GM21367 (cell line): ENCODE measurements at regions not wholly inside any gene's neighbourhood (a gene's known extent, or its start where the extent isn't known, plus 50 kb on each side); places are given as distances from the start of the nearest gene placed in this dataset.

ENCODE experiments used
- ATAC-seq: cut with Tn5 transposase; IDR thresholded peaks from one replicate; pipeline ENCODE4 v1.9.1; 2021; ENCODE audit not compliant: unreplicated experiment

DNA sequence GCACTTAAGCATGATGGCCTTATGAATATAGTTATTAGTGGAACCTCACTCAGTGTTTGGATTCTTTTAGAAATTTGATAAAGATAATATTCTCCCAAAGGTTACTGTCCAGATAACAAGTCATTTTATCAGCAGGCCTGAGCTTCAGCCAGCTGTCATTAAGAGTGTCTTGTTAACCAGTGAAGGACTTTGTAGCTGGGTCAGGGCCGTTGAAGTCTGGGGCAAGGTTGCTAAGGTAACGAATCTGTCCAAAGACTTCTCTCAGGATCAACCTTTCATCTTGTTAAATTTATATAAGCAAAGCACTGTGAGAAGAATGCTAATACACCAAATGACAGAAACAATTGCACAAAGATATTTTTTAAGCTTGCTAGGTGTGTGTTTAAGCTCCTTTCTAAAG lies 271.3 kb upstream of the TMPO start:
- no peak for ATAC-seq

DNA sequence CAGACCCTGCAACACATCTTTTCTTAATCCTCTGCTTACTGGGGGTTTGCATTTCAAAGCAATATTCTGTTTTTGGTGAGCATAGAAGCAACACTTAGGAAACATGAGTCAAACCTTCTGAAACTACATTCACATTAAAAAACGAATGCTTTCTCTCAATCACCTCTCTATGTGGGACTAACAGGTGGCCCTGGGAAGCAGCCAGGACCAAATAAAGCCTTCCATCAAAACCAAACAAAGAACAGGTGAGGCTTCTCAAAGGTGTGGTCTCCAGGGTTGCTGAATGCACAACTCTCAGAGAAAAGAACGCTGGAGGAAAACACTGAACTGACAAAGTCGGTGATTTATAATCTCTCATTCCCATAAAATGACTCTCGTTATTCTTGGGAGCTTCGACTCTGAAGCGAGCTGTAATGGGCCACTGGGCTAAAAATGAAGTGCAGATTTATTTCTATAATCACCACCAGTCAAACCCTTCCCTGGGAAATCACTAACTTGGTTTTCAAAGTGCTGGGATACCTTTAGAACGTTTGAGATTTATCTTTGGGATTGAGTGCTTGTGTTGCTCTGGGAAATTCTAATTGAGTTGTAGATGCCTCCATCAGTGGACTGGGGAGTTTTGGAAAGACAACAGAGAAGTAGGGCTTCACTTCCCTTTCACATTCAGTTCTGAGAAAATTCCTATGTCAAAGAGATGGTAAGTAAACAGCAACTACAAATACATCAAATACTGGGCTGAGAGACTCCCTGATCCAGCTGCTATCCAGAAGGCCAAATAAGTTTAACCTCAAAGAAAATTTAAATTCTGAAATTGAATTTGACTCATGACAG lies 262.0 kb upstream of the TMPO start:
- ATAC-seq: no peak

DNA sequence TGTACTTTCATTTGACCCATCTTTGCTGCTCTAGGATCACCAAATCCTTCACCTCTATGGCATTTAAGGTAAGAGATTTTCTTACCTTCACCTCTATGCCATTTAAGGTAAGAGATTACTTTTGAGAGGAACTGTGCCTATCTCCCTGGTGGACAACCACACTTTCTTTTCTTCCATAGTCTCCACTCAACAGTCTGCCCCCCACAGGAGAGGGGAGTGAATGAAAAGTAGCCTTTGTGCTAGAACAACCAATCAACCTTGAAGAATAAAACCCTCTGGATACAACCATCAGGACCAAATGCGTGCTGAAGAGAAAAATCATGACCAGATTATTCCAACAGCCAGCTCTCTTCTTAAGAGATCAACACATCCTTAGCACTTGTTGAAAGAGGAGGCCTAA lies 258.6 kb upstream of the TMPO start:
- no peak for ATAC-seq

DNA sequence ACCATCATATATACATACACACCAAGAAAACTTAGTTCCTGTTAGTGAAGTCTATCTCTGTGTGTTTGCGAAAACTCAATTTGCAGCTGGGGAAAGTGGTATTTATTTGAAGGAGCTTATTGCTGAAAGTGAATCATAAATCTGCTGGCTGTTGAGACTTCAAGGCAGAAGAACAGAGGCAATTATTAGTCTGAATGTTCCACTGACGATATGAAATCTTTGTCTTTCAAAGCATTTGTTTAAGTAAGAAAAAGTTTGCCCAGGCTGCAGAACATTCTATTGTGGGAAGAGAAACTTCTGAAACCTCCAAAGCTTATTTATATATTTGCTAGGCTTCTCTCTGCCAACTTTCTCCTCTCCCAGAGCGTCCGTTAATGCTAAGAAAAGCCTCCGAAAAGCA lies 255.7 kb upstream of the TMPO start:
- ATAC-seq: no peak

DNA sequence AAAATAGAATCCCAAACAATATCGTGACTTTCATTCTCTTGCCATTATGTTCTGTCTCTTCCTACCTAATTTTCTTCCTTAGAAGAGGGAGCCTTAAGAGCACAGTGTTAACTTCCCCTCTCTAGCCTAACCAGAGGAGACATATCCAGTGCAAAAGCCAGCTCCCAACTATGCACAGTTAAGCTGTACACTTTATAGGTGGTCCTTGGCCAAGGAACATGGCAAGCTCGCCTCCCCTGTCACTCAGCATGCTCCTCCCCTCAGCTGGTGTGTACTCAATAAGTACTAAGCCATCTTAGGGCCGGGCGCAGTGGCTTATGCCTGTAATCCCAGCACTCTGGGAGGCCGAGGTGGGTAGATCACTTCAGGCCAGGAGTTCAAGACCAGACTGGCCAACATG lies 255.1 kb upstream of the TMPO start:
- no peak for ATAC-seq

DNA sequence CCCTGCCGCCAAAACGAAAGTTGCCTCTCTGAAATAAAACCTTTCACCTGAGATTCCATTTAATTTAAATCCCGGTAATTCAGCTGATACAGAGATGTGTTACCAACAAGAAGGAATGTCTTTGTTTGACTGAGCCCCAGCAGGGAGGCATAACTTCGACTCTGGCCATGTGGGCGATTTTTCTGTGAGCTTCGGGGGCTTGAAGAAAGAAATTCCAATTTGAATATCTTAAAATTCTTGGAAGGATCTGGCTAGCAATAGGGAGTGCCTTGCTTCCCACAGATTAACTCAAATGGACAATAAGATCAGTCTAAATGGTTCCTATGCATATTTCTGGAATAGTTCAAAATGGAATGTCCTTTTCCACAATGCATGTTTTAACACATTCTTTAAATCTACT lies 252.5 kb upstream of the TMPO start:
- ATAC-seq: no peak

DNA sequence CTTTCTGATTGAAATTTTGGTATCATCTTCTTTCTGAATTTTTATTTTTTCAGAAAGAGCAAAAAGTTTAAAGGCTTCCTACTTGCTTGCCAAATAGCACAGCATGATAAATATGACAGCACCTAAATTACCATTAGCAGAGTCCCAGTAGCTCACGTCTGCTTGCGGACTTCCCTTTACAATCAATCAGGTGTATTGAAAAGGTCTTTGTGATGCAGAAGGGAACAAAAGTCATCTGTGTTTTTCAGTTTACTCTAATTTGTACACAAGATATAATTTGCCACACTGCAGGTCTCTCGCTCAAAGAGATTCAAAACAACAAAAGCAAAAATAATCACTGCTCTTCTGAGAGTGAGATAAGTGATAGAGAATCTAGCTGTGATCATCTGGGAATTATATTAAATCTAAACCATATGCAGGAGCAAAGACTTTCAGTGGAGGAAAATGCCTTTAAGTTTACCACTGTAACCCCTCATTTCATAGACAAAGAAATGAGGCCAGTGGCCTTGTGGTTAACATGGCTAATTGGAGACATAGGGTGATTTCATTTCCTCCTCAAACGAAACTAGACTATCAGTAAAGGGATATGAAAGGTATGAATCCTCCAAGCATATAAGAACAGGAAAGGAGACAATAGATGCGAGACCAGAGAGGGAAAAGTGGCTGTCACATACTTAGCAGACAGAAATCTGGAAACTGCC lies 240.8 kb upstream of the TMPO start:
- ATAC-seq: peak; percentile 99

DNA sequence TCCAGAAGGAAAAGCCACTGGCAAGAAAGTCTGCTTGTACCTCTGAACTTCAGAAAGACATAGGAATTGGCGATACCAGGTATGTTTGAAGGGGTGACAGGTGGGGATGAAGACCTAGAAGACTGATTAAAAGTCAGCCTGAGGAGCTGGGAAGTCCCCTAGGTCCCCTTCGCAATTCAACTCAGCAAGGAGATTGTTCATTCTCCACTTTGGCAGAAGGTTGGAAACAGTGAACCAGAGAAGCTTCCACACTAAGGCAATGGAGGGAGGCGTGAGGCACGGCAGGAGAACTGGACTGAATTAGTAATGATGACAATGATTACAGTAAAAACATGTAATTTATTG lies 240.3 kb upstream of the TMPO start:
- ATAC-seq: no peak

DNA sequence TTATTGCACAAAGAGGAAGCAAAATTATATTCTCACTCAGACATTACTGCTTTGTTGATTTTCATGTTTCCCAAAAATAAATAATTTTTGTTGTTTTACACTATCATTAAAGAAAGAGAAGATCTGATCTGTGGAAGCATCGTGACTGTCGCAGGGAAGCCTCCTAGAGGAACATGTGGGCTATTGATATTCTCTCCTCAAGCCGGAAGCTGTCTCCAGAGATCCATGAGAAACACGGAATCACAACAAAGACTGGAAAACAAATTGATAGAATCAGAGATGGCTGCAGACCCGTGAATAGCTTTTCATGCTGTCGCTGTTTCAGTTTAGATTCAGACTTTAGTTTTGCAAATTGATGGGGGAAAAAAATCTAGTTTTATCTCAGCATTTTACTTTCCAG lies 235.2 kb upstream of the TMPO start:
- no peak for ATAC-seq

DNA sequence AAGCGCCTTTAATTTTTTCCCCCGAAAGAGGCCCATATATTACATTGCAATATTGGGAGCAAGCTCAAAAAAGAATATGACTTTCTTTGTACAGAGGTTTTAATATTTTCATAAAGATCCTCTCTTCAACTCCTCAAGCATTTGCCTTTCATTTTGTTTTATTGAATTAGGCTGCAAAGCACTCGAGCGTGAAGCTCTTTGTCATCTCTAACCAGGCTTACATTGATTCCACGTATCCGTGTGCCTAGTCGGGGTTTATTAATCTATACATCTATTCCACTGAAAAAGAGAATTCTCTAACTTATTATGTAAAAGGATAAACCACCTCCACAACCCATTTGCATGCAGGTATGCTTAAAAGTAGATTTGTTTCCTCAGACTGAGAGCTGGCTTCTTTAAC lies 234.8 kb upstream of the TMPO start:
- no peak for ATAC-seq

DNA sequence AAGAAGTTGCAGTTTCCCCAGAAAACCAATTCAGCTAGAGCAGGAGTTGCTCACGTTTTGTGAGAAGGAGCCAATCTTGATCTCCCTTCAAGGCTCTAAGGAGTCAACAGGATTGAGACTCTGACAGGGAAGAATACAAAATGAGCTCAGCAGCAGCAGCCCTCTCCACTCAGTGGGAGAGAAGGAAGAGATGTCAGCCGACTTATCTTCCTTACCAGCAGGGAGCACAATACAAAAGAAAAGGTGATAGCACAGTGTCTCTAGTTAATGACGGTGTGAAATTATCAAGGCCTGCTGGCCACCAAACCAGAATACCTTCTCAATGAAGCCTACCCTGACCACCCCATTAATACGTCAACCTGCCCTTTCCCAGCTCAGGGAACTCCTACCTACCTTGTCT lies 223.6 kb upstream of the TMPO start:
- no peak for ATAC-seq

DNA sequence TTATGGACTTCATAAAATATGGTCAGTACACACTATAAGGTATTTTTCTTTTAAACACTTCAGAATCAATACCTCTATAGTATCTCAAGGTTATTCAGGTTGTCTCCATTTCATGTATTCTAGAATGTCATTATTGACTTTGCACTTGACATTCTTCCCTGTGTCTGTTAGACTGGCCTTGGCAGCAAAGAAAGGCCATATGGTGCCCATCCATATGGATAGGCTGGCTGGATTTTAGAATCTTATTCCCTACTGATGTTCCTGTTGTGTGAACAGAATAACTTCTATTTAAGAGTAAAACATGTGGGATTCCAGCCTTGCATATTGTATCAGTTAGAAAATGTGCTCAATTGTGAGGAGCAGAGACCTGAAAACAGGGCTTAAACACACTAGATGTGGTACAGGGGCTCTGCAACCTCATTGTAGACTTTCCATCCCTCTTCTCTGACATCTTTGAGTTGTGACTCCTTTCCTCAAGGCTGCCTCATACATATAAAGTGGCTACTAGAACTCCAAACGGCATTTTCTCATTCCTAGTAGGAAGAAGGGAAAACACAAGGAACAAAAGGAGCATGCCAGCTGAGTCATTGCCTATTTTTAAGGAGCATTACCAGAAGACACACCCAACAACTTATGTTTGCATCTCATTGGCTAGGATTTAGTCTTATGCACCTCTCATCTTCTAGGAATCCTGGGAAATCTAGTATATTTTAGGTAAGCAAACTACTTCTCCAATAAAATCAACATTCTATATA lies 221.2 kb upstream of the TMPO start:
- ATAC-seq: no peak

DNA sequence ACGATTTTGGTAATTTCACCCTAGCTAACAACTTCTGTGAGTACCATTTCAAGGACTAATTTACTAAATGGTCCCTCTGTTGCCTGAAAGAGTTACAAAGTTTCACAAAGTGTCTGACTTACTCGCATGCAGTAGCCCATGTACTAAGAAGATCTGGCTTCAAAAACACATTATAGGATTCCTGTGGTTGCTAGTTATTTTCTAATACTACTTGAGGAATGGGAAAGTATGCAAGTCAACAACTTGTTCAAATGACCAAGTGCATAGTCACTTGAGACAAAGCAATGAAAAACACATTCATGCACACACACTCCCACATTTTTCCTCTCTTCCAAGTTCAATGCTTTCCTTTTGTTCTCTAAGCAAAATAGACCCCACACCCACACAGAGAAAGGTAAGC lies 219.7 kb upstream of the TMPO start:
- ATAC-seq: no peak

DNA sequence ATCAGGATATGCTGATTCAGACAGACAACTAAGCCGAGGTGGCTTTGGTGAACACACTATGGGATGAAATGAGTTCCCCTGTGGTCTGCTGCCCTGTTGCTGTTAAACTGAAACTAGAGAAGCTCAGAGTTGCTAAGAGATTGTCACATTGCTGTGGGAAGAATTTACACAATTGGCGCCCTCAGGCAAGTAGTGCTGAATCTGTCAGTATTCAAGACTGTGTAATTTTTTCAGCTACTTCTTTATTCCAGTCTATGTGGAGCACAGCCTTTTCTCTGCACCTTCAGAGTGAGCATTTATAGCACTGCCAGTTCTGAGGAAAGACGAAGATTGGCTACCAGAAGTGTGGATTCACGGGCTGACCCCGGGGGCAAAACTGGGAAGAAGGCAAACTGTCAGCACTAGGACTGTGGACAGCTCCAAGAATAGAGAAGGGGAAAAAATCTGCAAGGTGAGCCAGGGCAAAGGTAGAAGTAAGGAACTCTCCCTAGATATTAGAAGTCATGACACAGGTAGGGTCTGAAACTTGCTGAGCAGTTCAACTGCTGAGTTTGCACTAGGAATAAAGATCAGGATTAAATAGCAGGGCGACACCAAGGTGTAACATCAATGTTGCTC lies 218.8 kb upstream of the TMPO start:
- ATAC-seq: no peak

DNA sequence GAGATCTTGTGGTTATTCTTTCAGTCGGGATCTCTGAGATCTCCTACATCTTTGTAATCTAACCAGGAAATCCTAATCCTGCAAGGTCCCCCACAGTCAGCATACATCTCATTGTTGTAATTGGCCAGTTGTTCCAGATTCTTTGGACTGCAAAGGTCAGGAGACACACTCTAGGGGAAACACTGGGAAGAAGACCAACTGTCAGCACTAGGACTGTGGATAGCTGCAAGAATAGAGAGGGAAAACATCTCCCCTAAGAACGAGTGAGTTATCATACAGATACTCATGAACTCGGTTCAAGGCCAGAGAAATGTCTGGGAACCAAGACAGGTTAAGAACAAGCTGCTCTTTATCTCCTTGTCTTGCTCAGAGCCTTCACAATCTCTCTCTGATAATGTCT lies 217.9 kb upstream of the TMPO start:
- ATAC-seq: no peak

DNA sequence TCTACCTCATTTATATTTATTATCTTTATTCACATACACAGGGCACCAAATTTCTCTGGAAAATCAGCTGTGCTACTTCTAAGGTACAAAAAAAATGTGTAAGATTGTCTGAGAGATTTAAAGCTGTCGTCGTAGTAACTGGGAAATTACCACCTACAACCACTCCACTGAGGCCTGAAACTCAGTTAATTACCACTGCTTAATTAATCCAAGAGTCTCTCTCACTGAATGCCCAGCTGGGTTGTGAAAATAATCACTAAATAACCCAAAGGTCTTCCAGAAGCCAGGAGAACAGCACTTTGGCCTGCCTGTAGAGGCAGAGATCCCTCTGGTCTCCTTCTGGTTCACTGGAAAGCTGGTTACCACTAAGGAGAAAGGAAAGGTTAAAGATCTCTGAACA lies 207.2 kb upstream of the TMPO start:
- no peak for ATAC-seq

DNA sequence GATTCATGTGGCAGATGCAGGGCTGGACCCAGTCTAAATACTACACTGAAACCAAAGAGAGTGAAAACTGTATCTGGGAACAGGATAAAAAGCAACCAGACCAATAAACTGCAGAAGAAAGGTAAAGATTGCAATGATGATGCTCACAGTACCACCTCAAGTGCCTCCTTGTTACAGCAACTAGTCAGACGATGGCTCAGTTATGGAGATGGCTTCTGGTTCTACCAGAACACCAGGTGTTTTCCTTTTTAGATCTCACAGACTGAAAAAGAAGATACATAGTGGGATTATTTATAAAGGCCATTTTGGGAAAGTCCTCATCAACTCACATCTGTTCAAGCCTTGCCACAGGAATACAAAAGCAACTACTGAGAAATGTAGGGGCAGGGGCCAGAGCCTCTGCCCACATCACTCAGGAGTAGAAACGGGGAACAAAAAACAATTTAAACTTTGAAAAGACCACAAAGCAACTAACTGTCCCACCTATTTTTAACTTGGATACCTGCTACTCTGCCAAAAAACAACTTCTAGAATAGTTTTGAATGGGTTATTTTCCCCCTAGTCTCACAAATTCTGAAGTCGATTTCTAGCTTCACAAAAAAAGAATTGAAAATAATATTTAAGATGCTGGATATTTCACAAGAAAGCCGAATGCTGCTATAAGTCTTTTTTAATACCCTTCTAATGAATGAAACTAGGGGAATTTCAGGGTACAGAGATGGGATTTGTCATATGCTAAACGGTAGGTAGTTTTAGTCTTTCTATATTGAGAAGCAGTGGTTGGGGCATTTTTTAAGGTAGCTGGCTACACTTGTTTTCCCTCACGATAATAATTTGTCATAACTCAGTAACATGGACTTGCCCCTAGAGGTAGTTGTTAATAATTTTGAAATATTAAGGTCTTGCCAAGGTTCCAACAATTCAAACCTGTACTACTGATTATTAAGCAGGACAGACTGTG lies 197.2 kb upstream of the TMPO start:
- ATAC-seq: no peak

DNA sequence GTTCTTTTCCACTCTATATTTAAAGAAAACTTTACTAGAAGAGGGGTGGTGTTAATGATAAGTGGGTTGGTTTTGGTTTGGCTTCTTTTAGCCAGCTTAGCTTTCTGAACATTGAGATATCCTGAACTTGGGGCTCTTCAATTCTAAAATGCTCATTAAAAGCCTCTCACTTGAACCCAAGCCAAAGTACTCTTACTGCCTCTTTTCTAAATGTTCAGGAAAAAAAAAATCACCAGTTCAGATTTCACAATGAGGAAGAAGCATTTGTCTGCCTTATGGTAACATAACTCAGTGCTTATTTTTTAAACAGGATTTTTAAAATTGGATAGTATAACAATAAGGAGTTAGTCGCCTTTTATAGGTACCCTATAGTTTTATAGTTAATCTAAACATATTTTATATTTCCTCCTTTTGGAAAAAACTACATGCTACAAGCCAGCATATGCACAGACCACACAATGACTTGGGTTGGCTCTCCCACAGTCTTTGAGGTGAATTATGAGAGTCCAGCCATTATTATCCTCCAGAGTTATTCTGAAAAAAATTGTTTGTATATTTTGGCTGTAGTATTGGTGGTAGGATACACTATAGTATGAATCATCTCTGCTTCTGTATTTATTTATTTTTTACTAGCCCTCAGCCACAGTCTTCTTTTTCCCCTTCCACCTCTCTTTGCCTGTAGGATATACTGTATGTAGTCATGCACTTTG lies 195.5 kb upstream of the TMPO start:
- ATAC-seq: no peak

DNA sequence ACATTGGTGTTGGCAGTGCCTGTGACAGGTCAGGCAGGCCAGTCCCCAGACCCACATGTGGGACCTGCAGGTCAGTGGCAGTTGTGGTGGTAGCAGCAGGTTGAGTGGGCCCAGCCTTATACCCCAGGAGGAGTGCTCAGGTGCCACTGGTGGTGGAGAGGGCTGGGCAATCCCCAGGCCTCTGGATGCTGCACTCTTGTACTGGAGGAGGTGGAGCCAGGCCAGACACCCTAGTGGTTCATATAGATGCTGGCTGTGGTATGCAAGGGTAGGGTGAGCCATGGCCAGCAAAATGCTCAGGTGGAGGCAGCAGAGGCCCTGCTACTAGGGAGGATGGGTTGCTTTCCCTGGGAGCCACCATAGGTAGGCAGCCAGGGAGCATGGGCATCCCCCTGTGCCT lies 190.4 kb upstream of the TMPO start:
- no peak for ATAC-seq

DNA sequence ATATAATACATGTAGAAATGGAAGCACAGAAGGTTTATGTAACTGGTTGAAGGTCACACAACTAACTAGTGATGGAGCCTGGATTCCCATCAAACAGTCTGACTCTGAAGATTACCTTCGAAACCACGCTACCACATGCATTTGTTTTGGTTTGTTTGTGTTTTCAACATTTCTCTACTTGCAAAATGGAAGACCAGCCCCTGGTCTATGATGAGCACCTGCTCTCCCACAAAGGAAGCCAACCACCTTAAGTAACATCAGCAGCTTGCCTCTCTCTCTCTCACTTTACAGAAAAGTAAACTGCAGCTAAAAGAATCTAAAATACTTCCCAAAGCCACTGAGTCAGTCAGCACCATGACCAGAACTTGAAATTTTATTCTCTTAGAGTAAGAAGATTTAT lies 186.9 kb upstream of the TMPO start:
- ATAC-seq: no peak
